OCI-LY3 (cell line): ENCODE measurements at regions not wholly inside any gene's neighbourhood (a gene's known extent, or its start where the extent isn't known, plus 50 kb on each side); places are given as distances from the start of the nearest gene placed in this dataset.

ENCODE experiments used
- EZH2phosphoT487 ChIP-seq: fragments of 200-600 bp; shearing (Covaris generic); IDR thresholded peaks from 2 replicates; pipeline ENCODE4 v1.6.1; 2018; ENCODE audit warnings: antibody characterized with exemption, mixed run types, low read depth
- TF ChIP-seq, protein P1 (sequence below): fragments of 200-600, 300-600 bp; sonication (generic); IDR thresholded peaks from 2 replicates; pipeline ENCODE4 v1.5.1; 2014; ENCODE audit warnings: antibody characterized with exemption, low read length, low read depth

DNA sequence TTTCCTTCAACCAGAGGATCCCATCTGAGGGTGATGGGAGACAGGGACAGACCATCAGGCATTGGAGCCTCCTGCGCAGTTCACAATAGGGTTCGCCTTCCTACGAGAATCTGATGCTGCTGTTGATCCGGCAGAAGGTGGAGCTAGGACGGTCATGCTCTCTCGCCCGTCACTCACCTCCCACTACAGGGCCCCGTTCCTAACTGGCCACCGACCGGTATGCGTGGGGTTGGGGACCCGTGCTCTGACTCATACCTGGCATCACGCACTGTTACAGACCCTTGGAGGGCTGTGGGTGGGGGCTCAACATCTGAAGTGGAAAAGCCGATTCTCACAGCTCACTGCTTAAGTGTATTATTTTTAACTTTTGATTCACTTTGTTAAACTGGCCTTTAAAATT, 402.3 kb downstream of the BRD1 start:
- TF ChIP-seq, protein P1, sequence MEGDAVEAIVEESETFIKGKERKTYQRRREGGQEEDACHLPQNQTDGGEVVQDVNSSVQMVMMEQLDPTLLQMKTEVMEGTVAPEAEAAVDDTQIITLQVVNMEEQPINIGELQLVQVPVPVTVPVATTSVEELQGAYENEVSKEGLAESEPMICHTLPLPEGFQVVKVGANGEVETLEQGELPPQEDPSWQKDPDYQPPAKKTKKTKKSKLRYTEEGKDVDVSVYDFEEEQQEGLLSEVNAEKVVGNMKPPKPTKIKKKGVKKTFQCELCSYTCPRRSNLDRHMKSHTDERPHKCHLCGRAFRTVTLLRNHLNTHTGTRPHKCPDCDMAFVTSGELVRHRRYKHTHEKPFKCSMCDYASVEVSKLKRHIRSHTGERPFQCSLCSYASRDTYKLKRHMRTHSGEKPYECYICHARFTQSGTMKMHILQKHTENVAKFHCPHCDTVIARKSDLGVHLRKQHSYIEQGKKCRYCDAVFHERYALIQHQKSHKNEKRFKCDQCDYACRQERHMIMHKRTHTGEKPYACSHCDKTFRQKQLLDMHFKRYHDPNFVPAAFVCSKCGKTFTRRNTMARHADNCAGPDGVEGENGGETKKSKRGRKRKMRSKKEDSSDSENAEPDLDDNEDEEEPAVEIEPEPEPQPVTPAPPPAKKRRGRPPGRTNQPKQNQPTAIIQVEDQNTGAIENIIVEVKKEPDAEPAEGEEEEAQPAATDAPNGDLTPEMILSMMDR = no peak
- TF ChIP-seq EZH2phosphoT487 = no peak
